ENCODE measurements at regions not wholly inside any gene's neighbourhood (a gene's known extent, or its start where the extent isn't known, plus 50 kb on each side); places are given as distances from the start of the nearest gene placed in this dataset.
A peak's percentile ranks its signal among the peaks of the same experiment; 100 is the strongest.

GRCh38 chr3:159764490-159765029 lies 224.1 kb upstream of the IL12A start:
- H3K4me3 ChIP-seq (ENCODE audit: control insufficient read depth, low read depth, low read length): peak overlapping the region; percentile 70
- no peak for TF ChIP-seq CTCF (conservative IDR thresholded peaks at IDR 0.05; ENCODE audit: control insufficient read depth, insufficient read depth, low read depth, low read length)
- no peak for DNase-seq (ENCODE audit: low read depth)

GRCh38 chr3:159765030-159765859 lies 223.4 kb upstream of the IL12A start:
- TF ChIP-seq CTCF (conservative IDR thresholded peaks at IDR 0.05; ENCODE audit: control insufficient read depth, insufficient read depth, low read depth, low read length): no peak
- peak; percentile 98 for DNase-seq (ENCODE audit: low read depth)
- peak overlapping the region; percentile 70 for H3K4me3 ChIP-seq (ENCODE audit: control insufficient read depth, low read depth, low read length)

GRCh38 chr3:159765860-159766294 lies 222.8 kb upstream of the IL12A start:
- H3K4me3 ChIP-seq (ENCODE audit: control insufficient read depth, low read depth, low read length): peak overlapping the region; percentile 70
- TF ChIP-seq CTCF (conservative IDR thresholded peaks at IDR 0.05; ENCODE audit: control insufficient read depth, insufficient read depth, low read depth, low read length): no peak
- DNase-seq (ENCODE audit: low read depth): no peak

GRCh38 chr3:159766563-159767185 lies 222.0 kb upstream of the IL12A start:
- peak; percentile 59 for TF ChIP-seq CTCF (conservative IDR thresholded peaks at IDR 0.05; ENCODE audit: control insufficient read depth, insufficient read depth, low read depth, low read length)
- DNase-seq (ENCODE audit: low read depth): peak; percentile 52
- peak overlapping the region; percentile 70 for H3K4me3 ChIP-seq (ENCODE audit: control insufficient read depth, low read depth, low read length)

- TF ChIP-seq CTCF (conservative IDR thresholded peaks at IDR 0.05; ENCODE audit: control insufficient read depth, insufficient read depth, low read depth, low read length): no peak
- no peak overlapping the region for H3K4me3 ChIP-seq (ENCODE audit: control insufficient read depth, low read depth, low read length)
- no peak for DNase-seq (ENCODE audit: low read depth)
Observed at GRCh38 chr3:159770998-159771397, 217.6 kb upstream of the IL12A start.

GRCh38 chr3:159771865-159772611 lies 216.6 kb upstream of the IL12A start:
- no peak for TF ChIP-seq CTCF (conservative IDR thresholded peaks at IDR 0.05; ENCODE audit: control insufficient read depth, insufficient read depth, low read depth, low read length)
- no peak overlapping the region for H3K4me3 ChIP-seq (ENCODE audit: control insufficient read depth, low read depth, low read length)
- no peak for DNase-seq (ENCODE audit: low read depth)

Data from fibroblast of mammary gland (primary cell).